ENCODE measurements at regions not wholly inside any gene's neighbourhood (a gene's known extent, or its start where the extent isn't known, plus 50 kb on each side); places are given as distances from the start of the nearest gene placed in this dataset.

GRCh38 chr1:199297887-199298286 is 659.0 kb downstream of the PTPRC start:
- no peak for FAIRE-seq

GRCh38 chr1:199298825-199299224 is 660.0 kb downstream of the PTPRC start:
- FAIRE-seq = no peak

GRCh38 chr1:199301472-199302217 is 662.8 kb downstream of the PTPRC start:
- FAIRE-seq = no peak

- no peak for FAIRE-seq
Observed at GRCh38 chr1:199302554-199302953, 663.7 kb downstream of the PTPRC start.

- FAIRE-seq = no peak
Observed at GRCh38 chr1:199303035-199303434, 664.2 kb downstream of the PTPRC start.

GRCh38 chr1:199305053-199305452 is 666.2 kb downstream of the PTPRC start:
- FAIRE-seq = no peak

GRCh38 chr1:199307496-199308264 is 668.8 kb downstream of the PTPRC start:
- FAIRE-seq = no peak

GRCh38 chr1:199308349-199308846 is 669.6 kb downstream of the PTPRC start:
- no peak for FAIRE-seq

GRCh38 chr1:199310708-199311107 is 671.9 kb downstream of the PTPRC start:
- no peak for FAIRE-seq

- FAIRE-seq = no peak
Observed at GRCh38 chr1:199311478-199312262, 672.8 kb downstream of the PTPRC start.

GRCh38 chr1:199312626-199313025 is 673.8 kb downstream of the PTPRC start:
- FAIRE-seq = no peak

- no peak for FAIRE-seq
Observed at GRCh38 chr1:199313444-199313843, 674.6 kb downstream of the PTPRC start.

- no peak for FAIRE-seq
Observed at GRCh38 chr1:199319341-199319740, 680.5 kb downstream of the PTPRC start.

GRCh38 chr1:199322278-199322677 is 683.4 kb downstream of the PTPRC start:
- no peak for FAIRE-seq

- no peak for FAIRE-seq
Observed at GRCh38 chr1:199333180-199333579, 694.3 kb upstream of the NR5A2 start.

- no peak for FAIRE-seq
Observed at GRCh38 chr1:199335496-199335895, 692.0 kb upstream of the NR5A2 start.

GRCh38 chr1:199336745-199337640 is 690.5 kb upstream of the NR5A2 start:
- FAIRE-seq = no peak

- no peak for FAIRE-seq
Observed at GRCh38 chr1:199338760-199339159, 688.8 kb upstream of the NR5A2 start.

- FAIRE-seq = no peak
Observed at GRCh38 chr1:199352351-199352750, 675.2 kb upstream of the NR5A2 start.

GRCh38 chr1:199353906-199354305 is 673.6 kb upstream of the NR5A2 start:
- FAIRE-seq = no peak

- FAIRE-seq = no peak
Observed at GRCh38 chr1:199356561-199356960, 670.9 kb upstream of the NR5A2 start.

GRCh38 chr1:199357599-199357998 is 669.9 kb upstream of the NR5A2 start:
- FAIRE-seq = no peak
